GM11168 (cell line): ENCODE measurements at regions not wholly inside any gene's neighbourhood (a gene's known extent, or its start where the extent isn't known, plus 50 kb on each side); places are given as distances from the start of the nearest gene placed in this dataset.
"Not testable (repeated sequence)": the region's sequence is repeated elsewhere in the genome, so short reads cannot be mapped to it uniquely, and the experiment has no call there.

Experiments used
- in situ Hi-C: fragments of 300-500 bp; cut with MboI; formaldehyde crosslinking; loops from one replicate; pipeline ENCODE4 v1.12.0; 2022; ENCODE audit warnings: low sequenced_read_pairs; ENCODE audit not compliant: unreplicated experiment

DNA sequence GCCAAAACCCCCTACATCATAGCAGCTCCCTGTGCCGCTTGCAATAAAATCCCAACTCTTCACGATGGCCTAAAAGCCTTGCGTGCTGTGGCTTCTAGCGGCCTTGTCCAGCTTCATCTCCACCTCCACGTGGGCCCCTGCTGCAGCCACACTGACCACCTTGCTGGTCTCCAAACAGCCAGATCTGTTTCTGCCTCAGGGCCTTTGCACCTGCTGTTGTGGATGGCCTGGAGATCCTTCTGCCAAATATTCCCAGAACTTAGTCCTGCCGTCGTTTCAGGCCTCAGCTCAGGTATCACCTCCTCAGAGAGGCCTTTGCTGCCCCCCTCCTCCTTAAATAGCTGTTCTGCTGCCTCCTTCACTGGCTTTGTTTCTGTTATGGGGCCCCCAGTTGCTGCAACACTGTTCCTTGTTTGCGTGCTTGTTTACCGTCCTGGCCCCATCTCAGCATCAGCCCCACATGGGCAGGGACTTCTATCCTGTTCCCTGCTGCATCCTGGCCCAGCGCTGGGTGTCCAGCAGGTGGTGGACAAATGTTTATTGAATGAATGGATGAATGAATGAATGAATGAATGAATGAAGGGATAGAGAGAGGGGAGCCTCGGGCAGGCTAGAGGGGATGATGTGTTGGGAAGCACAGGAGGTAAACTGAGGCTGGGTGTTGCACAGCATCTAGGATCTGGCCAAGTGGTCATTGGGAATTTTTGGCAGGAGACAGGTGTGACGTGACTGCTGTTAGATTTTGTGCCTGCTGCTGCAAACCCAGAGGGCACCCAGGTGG, 171.0 kb upstream of the GSE1 start:
- in situ Hi-C loops = no loop called here

DNA sequence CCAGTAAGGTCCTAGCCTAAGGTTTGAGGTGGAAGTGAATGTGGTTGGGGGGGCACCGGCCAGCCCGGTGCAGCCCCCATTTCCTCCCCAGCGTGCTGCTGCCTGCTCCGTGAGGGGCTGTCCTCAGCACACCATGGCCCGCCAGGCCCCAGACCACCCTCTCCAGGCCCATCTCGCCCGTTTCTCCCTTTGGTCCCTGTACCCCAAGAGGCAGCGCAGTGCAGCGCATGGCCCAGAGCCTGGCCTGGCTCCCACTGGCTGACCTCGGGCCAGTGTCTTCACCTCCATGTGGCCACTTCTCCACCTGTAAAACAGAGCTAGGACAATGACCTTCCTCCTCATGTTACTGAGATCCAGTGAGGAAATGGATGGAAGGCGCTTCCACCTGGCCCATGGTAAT, 170.0 kb upstream of the GSE1 start:
- in situ Hi-C loops = no loop called here

DNA sequence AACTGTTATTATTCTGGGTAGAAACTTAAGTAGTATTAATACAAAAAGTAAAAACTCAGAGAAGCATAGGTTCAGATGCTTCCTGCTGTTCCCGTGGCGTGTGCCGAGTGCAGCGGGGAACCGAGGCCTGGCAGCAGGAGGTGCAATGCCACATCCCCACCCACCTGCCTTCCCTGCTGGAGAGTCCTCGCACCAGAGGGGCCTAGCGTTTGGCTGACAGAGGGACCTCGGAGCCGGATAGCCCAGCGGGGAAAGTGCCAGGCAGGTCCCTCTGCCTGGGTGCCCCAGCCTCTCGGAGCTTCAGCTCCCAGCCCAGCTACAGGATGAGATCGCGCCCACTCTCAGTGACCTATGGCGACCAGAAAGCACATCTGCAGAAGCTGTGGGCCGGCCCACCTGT, 169.6 kb upstream of the GSE1 start:
- in situ Hi-C loops = no loop called here

DNA sequence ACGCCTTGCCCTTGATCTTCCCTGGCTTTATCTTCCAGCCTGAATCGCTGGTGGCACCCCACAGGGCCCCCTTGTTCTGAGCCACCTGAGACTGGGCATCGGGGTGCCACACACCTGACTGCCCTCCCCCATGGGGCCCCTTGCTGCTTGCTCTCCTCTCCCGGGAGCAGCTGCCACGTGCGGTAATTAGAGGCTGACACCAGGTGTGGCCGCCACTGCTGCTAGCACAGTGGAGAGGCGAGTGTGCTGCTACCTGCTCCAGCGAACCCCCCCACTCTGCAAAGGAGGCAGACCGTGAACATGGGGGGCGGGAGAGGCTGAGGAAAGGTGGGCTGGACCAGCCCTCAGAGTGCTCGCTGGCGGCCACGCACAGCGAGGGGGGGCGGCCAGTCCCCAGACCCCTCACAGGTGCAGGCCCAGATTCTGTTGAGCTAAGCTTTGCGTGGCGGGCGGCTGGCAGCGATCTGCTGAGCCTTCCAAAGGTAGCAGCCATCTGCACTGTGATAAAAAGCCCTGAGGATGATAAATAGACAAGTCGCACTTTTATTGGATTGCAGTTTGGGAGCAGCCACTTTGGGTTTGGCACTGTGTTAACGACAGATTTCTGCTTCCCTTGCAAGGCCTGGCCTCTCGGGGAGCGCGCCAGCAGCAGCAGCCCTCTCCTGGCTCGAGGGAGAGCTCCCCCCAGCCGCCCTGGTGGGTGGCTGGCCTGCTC, 167.9 kb upstream of the GSE1 start:
- in situ Hi-C loops = no loop called here

DNA sequence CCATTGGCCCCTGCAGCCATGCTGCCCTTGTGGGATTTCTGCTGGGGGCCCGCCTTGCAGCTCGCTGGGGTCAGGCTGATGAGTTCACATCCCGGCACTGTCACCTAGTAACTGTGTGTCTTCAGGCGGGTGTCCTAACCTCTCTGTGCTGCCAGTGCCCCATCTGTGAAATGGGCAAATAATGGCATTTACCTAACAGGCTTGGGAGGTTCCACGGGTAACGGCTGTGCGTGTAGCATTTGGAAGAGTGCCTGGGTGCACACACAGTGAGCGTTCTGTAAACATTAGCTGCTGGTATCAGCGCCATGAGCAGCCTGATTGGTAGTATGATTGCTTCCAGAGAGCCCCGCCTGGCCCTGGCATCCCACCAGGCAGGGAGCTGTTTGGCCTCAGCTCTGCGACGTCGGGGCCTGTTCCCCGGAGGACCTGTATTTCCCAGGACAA, 167.3 kb upstream of the GSE1 start:
- in situ Hi-C loops = no loop called here

DNA sequence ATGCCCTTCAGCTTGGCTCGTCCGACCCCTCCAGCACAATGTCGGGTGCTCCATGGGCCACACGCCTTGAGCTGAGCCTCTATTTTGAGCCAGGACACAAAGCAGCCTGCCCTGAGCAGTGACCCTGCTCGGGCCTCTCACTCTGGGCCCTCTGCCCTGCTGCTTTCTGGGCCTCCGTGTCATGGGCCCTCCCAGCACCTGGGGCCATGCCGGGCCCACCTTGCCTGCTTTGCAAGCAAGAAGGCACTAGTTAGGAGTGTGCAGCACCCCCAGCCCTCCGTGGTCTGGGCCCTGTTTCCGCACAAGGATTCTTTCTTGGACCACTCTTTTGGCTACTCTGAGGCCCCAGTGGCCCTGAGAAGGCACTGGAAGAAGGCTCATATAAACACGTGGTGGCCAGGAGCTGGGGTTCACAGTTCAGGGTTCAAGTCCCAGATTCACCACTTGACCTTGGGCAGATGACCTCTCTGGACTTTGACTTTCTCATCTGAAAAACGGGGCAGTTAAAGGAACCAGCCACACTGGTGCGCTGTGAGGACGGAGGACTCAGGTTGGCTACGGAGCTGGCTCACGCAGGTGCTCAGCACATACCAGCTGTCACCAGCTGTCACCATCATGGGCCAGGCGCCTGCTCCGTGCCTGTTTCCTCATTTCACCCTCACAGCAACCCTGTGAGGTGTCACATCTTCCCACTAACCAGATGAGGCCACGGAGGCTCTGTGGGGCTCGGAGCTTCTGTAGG, 166.0 kb upstream of the GSE1 start:
- in situ Hi-C loops = no loop called here

DNA sequence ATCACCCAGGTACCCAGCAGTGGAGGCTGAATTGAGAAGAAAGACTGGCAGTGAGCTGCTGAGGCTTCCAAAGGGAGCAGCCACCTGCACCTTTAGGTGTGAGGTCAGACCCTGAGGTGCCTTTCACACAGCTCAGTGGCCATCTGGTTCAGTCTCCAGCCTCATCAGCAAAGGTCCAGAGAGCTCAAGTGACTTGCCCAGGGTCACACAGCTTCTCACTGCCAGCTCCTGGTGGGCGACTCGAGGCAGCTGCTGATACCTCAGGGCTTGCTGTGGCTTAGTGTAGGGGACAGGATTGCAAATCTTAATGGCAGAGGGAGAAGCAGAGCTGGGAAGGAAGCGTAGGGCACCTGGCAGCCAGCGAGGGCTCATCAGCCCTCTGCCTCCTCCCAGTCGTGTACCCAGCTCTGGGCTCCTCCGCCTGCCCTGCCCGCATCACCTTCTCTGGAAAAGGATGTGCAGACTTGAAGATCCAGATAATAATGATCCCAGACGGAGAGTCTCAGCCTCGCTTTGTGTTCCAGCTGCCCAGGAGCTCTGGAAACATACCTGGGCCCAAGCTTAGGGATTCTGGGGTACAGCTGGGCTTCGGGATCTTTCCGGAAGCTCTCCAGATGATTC, 165.3 kb upstream of the GSE1 start:
- in situ Hi-C loops = no loop called here

DNA sequence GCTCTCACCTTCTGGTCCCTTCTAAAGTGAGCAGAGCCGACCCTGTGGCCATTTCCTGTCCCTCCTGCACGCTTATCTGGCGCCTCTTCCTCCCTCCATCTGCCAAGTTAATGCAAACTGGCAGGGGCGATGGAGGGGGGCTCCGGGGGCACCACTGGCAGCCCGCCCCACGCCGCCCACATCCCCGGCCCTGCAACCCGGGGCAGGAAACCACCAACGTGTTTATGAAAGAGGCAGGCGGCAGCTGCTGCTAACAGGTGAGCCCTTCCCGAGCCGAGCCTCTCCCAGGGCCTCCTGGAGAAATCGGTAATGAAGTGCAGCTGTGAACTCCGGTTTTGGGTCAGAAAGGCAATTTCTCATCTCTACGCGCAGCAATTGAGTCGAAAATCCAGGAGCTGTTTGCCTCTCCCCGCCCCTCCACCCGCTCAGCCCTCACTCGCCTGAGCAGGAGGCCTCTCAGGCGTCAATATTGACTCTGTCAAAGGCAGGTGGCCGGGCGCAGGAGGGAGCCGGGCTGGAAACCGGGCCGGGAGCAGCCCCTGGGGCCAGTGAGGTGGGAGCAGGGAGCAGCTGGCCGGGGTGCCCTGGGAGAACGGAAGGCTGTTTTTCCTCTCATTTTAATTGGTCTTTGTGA, 164.4 kb upstream of the GSE1 start:
- in situ Hi-C loops = no loop called here

DNA sequence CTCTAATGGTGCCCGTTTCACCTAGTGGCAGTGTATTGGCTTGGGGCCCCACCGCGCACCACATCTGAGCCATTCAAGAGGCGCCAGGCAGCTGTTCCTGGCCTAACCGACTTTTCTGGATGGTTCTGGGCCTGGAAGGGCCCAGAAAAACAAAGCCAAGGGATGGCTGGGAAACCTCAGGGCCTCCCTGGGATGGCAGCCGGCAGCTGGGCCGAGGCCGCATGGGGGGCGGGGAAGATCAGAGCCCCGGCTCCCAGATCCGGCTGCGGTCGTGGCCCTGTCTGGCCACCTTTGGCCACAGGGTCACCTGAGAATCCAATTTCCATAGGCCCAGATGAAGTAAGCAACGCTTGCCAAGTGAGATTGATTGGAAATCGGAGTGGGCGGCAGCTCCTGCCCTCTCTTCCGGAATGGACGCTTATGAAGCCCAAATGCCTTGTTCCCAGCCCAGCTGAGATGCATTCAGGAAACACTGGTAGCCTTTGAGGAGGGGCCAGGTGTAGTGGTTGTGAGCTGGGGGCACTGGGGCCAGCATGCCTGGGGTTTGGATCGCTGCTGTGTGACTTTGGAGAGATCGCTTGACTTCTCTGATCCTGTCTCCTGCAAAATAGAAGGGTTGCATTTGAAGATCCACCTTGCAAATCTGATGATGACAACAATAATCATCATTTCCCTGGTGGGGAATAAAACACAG, 163.8 kb upstream of the GSE1 start:
- in situ Hi-C loops = no loop called here

DNA sequence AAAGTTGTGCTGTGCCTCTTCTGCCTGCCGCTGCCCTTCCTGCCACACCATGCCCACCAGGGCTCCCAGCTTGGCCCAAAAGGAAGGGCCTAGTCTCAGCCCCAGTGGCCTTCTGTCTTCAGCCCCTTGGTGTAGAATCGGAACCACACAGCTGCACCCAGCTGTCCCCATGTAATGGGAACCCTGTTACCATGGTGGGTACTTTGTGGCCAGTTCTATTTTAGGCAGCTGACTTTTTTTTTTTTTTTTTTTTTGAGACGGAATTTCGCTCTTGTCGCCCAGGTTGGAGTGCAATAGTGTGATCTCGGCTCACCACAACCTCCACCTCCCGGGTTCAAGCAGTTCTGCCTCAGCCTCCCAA, 163.3 kb upstream of the GSE1 start:
- in situ Hi-C loops = no loop called here

DNA sequence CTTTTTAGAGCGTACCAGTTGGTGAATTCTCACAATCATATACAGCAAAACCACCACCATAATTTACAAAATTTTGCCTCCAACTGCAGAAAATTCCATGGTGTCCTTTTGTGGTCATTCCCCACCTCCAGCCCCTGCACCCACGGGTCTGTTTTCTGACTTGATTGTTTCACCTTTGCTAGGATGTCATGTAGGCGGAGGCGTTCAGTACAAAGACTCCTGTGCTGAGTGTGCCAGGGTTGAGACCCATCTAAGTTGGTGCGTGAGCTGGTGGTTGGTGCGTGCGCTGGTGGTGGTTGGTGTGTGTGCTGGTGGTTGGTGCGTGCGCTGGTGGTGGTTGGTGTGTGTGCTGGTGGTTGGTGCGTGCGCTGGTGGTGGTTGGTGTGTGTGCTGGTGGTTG, 162.0 kb upstream of the GSE1 start:
- in situ Hi-C loops = not testable (repeated sequence)

DNA sequence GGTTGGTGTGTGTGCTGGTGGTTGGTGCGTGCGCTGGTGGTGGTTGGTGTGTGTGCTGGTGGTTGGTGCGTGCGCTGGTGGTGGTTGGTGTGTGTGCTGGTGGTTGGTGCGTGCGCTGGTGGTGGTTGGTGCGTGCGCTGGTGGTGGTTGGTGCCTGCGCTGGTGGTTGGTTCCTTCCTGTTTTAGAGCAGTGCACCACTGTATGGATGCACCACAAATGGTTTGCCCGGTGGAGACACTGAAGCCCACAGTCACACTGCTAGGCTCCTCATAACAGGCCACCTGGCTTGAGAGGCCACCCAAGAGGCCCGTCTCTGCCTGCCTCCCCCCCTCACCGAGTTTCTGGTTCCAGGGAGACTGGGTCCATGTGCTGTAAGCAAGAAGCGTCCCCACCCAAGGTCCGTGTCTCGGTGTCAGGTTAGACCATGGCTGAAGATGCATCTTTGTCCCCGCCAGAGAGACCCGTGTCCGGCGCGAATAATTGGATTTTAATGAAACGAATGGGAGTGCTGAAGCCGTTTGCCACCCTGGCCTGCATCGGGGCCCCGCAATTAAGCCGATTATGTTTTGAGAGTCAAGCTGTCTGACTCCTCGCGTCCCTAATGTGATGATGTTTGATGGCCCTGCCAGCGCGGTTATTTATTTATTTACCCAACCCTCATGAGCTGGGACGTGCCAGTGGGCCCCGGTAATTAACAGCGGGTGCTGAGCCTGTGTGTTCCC, 161.3 kb upstream of the GSE1 start:
- in situ Hi-C loops = no loop called here

DNA sequence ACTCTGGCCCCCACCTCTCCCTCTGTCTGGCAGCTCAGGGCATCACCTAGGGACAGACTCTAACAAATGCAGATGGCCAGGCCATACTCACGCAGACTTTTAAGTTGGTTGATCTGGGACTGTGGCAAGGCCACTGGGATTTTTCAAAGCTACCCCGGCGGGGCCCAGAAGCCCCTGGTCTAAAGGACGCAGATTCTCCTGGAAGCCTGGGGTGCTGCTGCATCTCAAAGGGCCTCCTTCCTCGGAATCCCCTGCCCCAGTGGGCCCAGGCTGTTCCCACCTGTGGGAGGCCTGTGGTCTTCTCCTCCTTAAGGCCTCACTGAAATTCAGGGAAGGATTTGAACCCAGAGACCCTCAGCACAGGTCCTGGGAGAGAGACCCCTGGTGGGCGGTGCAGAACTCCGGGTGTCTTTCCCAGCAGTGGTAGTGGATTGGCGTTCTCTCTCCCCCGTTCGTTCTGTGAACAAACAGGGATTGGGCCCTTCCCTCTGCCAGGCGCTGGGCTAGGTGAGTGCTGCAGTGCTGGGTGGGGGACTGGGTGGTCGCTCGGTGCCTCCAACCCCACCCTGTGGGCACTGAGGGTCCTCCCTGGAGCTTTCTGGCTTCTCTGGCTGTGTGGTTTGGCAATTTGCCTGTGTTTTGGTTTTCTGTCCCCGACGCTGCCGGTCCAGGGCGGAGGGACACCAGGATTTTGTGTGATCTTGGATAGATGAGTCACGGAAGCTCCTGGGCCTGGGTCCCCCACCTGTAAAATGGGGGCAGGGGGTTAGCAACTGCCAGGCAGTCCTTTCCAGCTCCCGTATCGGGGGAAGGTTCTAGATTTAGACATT, 160.5 kb upstream of the GSE1 start:
- in situ Hi-C loops = no loop called here

DNA sequence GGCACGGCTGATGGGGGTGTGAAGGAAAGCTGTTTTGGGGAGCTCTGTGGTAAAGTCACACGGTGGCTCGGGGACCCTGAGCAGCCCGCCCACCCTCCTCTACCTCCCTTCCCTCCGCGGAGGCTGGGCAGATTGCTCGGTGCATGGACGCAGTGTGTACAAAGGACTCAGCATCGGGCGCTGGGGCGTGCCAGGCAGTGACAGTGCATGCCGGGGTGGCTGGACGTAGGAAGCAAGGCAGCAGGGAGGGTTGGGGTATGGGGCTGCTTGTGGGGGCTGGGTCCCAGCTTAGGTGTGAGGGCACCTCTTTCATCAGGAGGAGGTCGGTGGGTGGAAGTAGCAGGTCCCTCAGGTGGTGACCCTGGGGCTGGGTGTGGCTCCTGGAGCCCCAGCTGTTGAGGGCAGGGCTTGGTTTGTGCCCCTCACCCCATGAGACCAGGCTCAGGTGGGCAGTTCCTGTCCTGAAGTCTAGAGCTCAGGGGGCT, 159.9 kb upstream of the GSE1 start:
- in situ Hi-C loops = no loop called here

DNA sequence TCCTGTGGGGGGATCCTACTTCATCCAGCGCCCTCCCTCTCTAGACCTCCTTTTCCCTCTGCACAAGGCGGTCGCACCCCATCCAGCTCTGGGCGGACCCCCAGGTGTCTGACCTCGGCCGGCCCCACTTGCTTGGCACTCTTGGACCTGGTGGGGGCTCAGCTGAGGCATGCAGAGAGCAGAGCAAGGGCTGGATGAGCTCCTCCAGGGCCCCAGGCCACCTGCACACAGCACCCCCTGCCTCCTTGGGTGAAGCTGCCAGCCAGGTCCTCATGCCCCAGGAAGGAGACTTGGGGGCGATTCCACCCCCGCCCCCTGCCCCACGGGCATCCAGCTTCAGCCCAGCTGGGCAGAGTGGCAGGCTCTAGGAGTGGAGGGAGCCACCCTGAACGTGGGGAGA, 159.4 kb upstream of the GSE1 start:
- in situ Hi-C loops = no loop called here

DNA sequence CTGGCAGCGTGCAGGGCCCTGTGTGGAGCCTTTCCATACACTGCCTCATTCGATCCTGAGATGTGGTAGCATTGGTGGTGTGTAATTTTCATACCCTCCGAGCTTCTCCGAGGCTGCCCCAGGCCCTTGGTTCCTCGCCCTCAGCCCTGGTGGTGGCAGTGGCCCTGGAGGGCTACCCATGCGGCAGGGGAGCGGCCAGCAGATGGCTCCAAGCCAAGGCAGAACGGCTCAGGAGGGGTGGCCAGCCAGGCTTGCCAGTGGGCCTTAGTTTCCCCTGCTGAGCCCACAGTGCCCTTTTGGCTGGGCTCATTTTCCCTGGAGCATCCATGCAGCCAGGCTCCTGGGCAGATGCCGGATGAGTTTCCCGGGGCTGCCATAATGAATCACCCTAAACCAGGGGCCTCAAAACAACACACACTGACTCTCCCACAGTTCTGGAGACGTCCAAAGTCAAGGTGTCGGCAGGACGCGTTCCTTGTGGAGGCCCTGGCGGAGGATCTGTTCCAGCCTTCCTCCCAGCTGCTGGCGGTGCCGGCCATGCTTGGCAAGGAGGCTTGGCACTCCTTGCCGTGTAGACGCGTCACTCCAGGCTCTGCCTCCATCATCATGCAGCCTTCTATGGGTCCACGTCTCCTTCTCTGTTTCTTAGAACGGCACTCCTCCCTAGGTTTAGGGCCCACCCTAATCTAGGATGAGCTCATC, 158.8 kb upstream of the GSE1 start:
- in situ Hi-C loops = no loop called here

DNA sequence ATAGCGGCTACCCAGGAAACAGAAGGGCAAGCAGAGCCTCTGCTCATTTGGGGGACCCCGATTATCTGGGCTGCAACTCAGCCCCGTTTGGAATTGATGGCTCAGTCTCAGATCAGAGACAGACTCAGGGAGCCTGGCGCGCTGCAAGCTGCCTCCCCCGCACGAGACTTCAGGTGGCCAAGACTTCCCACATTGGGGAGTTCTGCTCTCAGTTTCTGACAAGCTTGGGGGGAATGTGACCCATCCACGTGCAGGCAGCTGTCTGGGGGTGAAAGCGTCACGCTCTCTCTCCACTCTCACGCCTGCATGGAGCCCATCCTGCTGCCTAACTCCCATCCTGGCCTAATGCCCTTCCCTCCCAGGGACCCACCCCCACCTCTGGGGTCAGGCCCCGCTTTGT, 157.6 kb upstream of the GSE1 start:
- in situ Hi-C loops = no loop called here

DNA sequence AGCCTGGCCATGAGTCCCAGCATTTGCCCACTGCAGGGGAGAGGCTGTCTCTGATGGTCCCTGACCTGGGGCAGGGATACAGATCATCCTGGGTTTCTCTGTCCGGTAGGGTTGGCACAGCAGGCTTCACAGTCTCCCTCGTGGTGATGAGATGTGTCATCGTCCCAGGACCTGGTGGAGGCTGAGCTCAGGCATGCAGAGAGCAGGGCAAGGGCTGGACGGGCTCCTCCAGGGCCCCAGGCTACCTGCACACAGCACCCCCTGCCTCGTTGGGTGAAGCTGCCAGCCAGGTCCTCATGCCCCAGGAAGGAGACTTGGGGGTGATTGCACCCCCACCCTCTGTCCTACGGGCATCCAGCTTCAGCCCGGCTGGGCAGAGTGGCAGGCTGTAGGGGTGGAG, 155.8 kb upstream of the GSE1 start:
- in situ Hi-C loops = no loop called here
